IPS-18a (cell line): ENCODE measurements at regions not wholly inside any gene's neighbourhood (a gene's known extent, or its start where the extent isn't known, plus 50 kb on each side); places are given as distances from the start of the nearest gene placed in this dataset.

Experiments
- H3K27ac ChIP-seq: one replicate; pipeline ENCODE4 v1.5.1; 2013; ENCODE audit warnings: low read length
- H3K27me3 ChIP-seq: one replicate; pipeline ENCODE4 v1.6.1; 2013; ENCODE audit warnings: mild to moderate bottlenecking, low read length; ENCODE audit not compliant: control insufficient read depth, insufficient read depth
- H3K36me3 ChIP-seq: one replicate; pipeline ENCODE4 v1.6.1; 2013; ENCODE audit warnings: low read depth, low read length; ENCODE audit not compliant: control insufficient read depth
- H3K4me1 ChIP-seq: one replicate; pipeline ENCODE4 v1.6.1; 2013; ENCODE audit warnings: low read depth, low read length; ENCODE audit not compliant: control insufficient read depth
- H3K4me3 ChIP-seq: one replicate; pipeline ENCODE4 v1.5.1; 2013; ENCODE audit warnings: low read length
- H3K9ac ChIP-seq: one replicate; pipeline ENCODE4 v1.6.1; 2013; ENCODE audit warnings: mild to moderate bottlenecking, low read length, moderate library complexity
- H3K9me3 ChIP-seq: one replicate; pipeline ENCODE4 v1.6.1; 2013; ENCODE audit warnings: low read depth, low read length; ENCODE audit not compliant: control insufficient read depth

GRCh38 chr2:41413813-41414485 is 633.9 kb upstream of the PKDCC start:
- no peak overlapping the region for H3K27ac ChIP-seq
- H3K4me3 ChIP-seq, result no peak overlapping the region
- no peaks in the 10 kb centered on the region for H3K36me3 ChIP-seq
- H3K9ac ChIP-seq, result no peak overlapping the region
- H3K4me1 ChIP-seq, result no peaks in the 10 kb centered on the region
- no peaks in the 10 kb centered on the region for H3K27me3 ChIP-seq
- H3K9me3 ChIP-seq, result no peaks in the 10 kb centered on the region

GRCh38 chr2:41414486-41415230 is 633.2 kb upstream of the PKDCC start:
- no peak overlapping the region for H3K4me3 ChIP-seq
- H3K4me1 ChIP-seq, result no peaks in the 10 kb centered on the region
- no peak overlapping the region for H3K27ac ChIP-seq
- H3K36me3 ChIP-seq, result no peaks in the 10 kb centered on the region
- no peaks in the 10 kb centered on the region for H3K27me3 ChIP-seq
- H3K9ac ChIP-seq, result no peak overlapping the region
- H3K9me3 ChIP-seq, result no peaks in the 10 kb centered on the region

- Histone ChIP-seq H3K9ac (no peak overlapping the region), H3K4me1 (no peaks in the 10 kb centered on the region), H3K4me3 (no peak overlapping the region), H3K9me3 (no peaks in the 10 kb centered on the region), H3K27me3 (no peaks in the 10 kb centered on the region), H3K27ac (no peak overlapping the region), H3K36me3 (no peaks in the 10 kb centered on the region)
These were observed 630.3 kb upstream of the PKDCC start for GRCh38 chr2:41417511-41417910.

GRCh38 chr2:41420219-41420618 is 627.6 kb upstream of the PKDCC start:
- Histone ChIP-seq H3K4me1 (no peaks in the 10 kb centered on the region), H3K27me3 (no peaks in the 10 kb centered on the region), H3K9ac (no peak overlapping the region), H3K4me3 (no peak overlapping the region), H3K9me3 (no peaks in the 10 kb centered on the region), H3K27ac (no peak overlapping the region), H3K36me3 (no peaks in the 10 kb centered on the region)

DNA sequence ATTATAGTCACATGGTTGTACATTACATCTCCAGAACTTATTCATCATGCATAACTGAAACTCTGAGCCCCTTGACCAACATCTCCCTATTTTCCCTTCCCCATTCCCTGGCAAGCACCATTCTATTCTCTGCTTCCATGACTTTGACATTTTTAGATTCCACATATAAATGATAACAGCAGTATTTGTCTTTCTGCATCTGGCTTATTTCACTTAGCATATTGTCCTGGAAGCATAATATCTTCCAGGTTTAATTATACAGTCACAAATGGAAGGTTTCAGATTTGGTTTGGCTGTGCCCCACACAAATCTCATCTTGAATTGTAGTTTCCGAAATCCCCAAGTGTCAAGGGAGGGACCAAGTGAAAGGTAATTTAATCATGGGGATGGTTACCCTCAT is 626.9 kb upstream of the PKDCC start:
- no peaks in the 10 kb centered on the region for H3K9me3 ChIP-seq
- no peak overlapping the region for H3K4me3 ChIP-seq
- no peaks in the 10 kb centered on the region for H3K27me3 ChIP-seq
- H3K9ac ChIP-seq, result no peak overlapping the region
- H3K4me1 ChIP-seq, result no peaks in the 10 kb centered on the region
- no peaks in the 10 kb centered on the region for H3K36me3 ChIP-seq
- no peak overlapping the region for H3K27ac ChIP-seq

GRCh38 chr2:41431756-41432155 is 616.1 kb upstream of the PKDCC start:
- no peaks in the 10 kb centered on the region for H3K27me3 ChIP-seq
- H3K9me3 ChIP-seq, result no peaks in the 10 kb centered on the region
- no peaks in the 10 kb centered on the region for H3K36me3 ChIP-seq
- no peak overlapping the region for H3K9ac ChIP-seq
- H3K27ac ChIP-seq, result no peak overlapping the region
- H3K4me3 ChIP-seq, result no peak overlapping the region
- no peaks in the 10 kb centered on the region for H3K4me1 ChIP-seq

GRCh38 chr2:41432459-41432858 is 615.4 kb upstream of the PKDCC start:
- Histone ChIP-seq H3K4me1 (no peaks in the 10 kb centered on the region), H3K27me3 (no peaks in the 10 kb centered on the region), H3K27ac (no peak overlapping the region), H3K9me3 (no peaks in the 10 kb centered on the region), H3K9ac (no peak overlapping the region), H3K36me3 (no peaks in the 10 kb centered on the region), H3K4me3 (no peak overlapping the region)

GRCh38 chr2:41434991-41435390 is 612.8 kb upstream of the PKDCC start:
- Histone ChIP-seq H3K4me1 (no peaks in the 10 kb centered on the region), H3K9ac (no peak overlapping the region), H3K27me3 (no peaks in the 10 kb centered on the region), H3K36me3 (no peaks in the 10 kb centered on the region), H3K4me3 (no peak overlapping the region), H3K27ac (no peak overlapping the region), H3K9me3 (no peaks in the 10 kb centered on the region)

GRCh38 chr2:41441958-41442357 is 605.9 kb upstream of the PKDCC start:
- no peak overlapping the region for H3K27ac ChIP-seq
- no peaks in the 10 kb centered on the region for H3K27me3 ChIP-seq
- H3K9me3 ChIP-seq, result no peaks in the 10 kb centered on the region
- no peak overlapping the region for H3K4me3 ChIP-seq
- H3K4me1 ChIP-seq, result no peaks in the 10 kb centered on the region
- H3K36me3 ChIP-seq, result no peaks in the 10 kb centered on the region
- H3K9ac ChIP-seq, result no peak overlapping the region

- H3K27me3 ChIP-seq, result no peaks in the 10 kb centered on the region
- no peak overlapping the region for H3K27ac ChIP-seq
- H3K9ac ChIP-seq, result no peak overlapping the region
- H3K36me3 ChIP-seq, result no peaks in the 10 kb centered on the region
- no peaks in the 10 kb centered on the region for H3K9me3 ChIP-seq
- H3K4me1 ChIP-seq, result no peaks in the 10 kb centered on the region
- no peak overlapping the region for H3K4me3 ChIP-seq
These were observed 602.0 kb upstream of the PKDCC start for GRCh38 chr2:41445865-41446264.

DNA sequence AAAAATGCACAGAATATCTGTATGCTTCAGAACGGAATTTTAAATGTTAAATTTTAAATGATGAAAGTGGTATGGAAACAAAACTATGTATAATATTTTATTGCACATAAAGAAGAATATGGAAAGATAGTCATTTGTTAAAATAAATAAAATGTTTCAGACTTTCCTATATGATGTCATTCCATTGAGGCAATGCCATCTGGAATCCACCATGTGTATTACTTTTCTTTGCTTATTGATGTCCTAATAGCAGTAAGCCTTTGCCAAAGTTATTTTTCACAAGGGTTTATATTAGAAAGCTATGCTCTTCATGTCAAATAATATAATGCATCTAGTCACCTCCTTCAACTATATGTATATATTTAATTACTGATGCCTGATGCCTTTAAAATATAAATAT is 601.6 kb upstream of the PKDCC start:
- Histone ChIP-seq H3K27ac (no peak overlapping the region), H3K9ac (no peak overlapping the region), H3K36me3 (no peaks in the 10 kb centered on the region), H3K4me1 (no peaks in the 10 kb centered on the region), H3K27me3 (no peaks in the 10 kb centered on the region), H3K9me3 (no peaks in the 10 kb centered on the region), H3K4me3 (no peak overlapping the region)

DNA sequence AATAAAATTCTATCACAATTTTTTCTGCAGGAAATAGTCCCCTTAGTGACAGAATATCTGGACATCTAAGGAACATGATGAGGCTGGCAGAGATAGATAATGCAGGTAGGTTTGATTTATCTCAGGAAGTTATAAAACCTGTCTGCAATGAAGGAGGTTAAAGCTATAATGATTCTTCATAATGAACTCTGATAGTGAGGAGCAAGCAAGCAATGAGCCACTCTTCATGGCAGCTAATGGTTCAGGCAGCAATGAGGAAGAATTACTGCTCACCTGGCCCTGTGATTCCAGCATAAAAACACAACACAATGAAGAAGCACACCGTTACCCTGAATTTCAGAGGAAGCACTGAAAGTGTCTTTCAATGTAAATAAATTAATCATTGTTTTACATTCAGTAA is 599.6 kb upstream of the PKDCC start:
- no peak overlapping the region for H3K4me3 ChIP-seq
- H3K27me3 ChIP-seq, result no peaks in the 10 kb centered on the region
- no peaks in the 10 kb centered on the region for H3K9me3 ChIP-seq

More for the DNA sequence above, 599.6 kb upstream of the PKDCC start:
- H3K9ac ChIP-seq, result no peak overlapping the region
- H3K4me1 ChIP-seq, result no peaks in the 10 kb centered on the region
- H3K36me3 ChIP-seq, result no peaks in the 10 kb centered on the region
- H3K27ac ChIP-seq, result no peak overlapping the region
